Thyroid gland (tissue), 4 donors: ENCODE measurements at regions not wholly inside any gene's neighbourhood (a gene's known extent, or its start where the extent isn't known, plus 50 kb on each side); places are given as distances from the start of the nearest gene placed in this dataset.

Experiments
- CTCF ChIP-seq, 6 experiments: fragments of 200-600 bp in 3 of 6; fragments of 450-650 bp in 3 of 6; sonication (generic) in 3 of 6; IDR thresholded peaks; one replicate each; pipeline ENCODE4 v1.5.1; 2016 to 2019; ENCODE audit warnings: antibody characterized with exemption in 6 of 6, mild to moderate bottlenecking in 2 of 6, inconsistent platforms in 1 of 6, moderate library complexity in 1 of 6
- POLR2A ChIP-seq, 2 donors: fragments of 450-650 bp; IDR thresholded peaks; one replicate each; pipeline ENCODE4 v1.6.1; 2017; ENCODE audit warnings: antibody characterized with exemption in 2 of 2, mild to moderate bottlenecking in 2 of 2, moderate library complexity in 1 of 2

- no peak for TF ChIP-seq CTCF (IDR thresholded peaks at IDR 0.05)
- no peak for TF ChIP-seq POLR2A (IDR thresholded peaks at IDR 0.05)
These were observed 309.4 kb downstream of the BARHL2 start for GRCh38 chr1:90407737-90408136.
